ENCODE measurements at regions not wholly inside any gene's neighbourhood (a gene's known extent, or its start where the extent isn't known, plus 50 kb on each side); places are given as distances from the start of the nearest gene placed in this dataset.

DNA sequence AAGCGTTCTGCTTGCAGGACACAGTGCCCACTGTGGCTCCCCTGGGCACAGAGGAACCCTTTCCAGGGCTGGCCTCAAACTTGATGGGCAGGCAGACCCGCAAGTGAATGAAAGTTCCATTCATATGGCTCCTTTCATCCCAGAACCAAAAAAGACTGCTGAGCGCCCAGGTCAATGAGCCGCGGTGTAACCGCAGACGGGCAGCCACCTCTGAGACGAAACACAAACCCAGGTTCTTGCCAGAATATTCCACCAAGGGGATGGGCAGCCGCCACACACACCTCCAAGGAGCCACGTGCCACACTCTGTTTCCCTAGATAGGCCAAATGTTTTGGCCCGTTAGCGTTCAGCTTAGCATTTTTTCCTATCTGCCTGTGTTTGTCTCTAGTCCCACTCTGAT, 82.8 kb upstream of the IGF1R start:
- no peak for DNase-seq

GRCh38 chr15:98567951-98568350, 80.4 kb upstream of the IGF1R start:
- DNase-seq = no peak

- DNase-seq = no peak
Measured at GRCh38 chr15:98568382-98569017, 79.8 kb upstream of the IGF1R start.

DNA sequence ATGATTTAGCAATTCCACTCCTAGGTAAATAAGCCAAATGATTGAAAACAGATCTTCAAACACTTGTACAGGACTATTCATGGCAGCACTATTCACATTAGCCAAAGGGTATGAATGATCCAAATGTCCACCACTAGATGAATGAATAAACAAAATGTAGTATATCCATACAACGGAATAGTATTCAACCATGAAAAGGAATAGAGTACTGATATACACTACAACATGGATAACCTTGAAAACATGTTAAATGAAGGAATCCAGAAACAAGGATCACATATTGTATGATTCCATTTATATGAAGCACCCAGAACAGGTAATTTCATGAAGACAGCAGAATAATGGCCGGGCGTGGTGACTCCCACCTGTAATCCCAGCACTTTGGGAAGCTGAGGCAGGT, 78.2 kb upstream of the IGF1R start:
- DNase-seq = no peak

- no peak for DNase-seq
Measured at GRCh38 chr15:98580572-98580971, 67.8 kb upstream of the IGF1R start.

GRCh38 chr15:98581715-98582114, 66.6 kb upstream of the IGF1R start:
- no peak for DNase-seq

- DNase-seq = no peak
Measured at GRCh38 chr15:98582900-98583554, 65.3 kb upstream of the IGF1R start.

DNA sequence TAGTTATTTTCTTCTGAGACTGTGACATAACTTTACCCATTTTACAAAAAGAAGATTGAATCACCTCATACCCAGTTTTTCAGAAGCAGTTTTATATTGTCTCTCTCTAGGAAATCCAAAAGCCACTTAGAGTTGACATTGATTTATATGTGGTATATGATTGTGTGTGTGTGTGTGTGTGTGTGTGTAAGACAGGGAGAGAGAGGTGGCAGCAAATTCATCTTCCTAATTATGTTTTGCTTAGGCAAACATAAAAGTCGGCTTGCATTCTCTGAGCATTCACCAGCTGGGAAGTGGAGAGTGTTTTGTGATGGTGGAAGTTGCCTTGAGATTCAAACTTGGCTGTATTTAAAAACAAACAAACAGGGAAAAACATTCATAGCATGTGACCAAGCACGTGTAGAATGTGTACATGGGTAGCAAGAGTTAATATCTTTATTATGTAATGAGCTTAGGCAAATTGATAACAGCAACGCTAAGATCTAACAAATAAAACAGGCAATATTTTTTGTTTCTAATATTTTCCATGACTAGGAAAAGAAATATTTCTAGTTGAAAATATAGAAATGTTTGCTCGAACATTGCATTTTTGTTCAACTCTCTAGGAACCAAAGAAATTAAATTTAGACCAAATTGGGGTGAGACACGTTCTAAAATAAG, 64.4 kb upstream of the IGF1R start:
- no peak for DNase-seq

DNA sequence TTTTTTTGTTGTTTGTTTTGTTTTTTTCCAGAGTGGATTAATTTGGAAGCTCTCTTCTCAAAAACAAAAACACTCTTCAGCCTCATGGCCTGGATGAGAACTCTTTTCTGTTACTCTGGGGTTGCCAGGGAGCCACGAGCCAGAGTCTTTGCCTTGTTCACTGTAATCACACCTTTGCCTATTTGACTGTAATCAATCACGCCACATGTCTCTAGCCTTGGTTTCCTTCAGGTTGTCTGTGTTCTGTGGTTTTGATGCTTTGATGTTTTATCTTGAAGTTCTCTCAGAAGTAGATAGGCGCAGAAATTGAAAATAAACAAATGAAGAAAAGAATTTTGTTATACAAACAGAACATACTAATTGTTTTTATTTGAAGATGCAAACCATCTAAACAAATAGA, 62.3 kb upstream of the IGF1R start:
- no peak for DNase-seq

DNA sequence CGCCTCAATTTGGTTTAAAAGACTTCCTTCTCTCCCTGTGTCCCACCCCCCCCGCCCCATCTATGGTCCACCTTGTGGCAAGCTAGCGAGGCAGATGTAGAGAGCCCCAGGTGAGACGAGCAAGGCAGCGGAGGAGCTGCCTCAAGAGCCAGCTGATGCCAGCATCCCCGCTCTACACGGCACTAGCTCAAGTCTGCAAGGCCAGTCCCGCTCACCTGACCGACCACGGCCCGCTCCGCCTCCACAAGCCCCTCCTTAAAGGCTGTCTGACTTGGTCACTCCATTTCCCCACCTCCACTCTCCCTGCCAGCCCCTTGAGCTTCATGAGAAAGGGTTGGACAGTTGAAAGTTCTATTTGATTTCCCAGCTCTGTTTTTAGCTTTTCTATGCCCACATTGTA, 56.2 kb upstream of the IGF1R start:
- DNase-seq = no peak

DNA sequence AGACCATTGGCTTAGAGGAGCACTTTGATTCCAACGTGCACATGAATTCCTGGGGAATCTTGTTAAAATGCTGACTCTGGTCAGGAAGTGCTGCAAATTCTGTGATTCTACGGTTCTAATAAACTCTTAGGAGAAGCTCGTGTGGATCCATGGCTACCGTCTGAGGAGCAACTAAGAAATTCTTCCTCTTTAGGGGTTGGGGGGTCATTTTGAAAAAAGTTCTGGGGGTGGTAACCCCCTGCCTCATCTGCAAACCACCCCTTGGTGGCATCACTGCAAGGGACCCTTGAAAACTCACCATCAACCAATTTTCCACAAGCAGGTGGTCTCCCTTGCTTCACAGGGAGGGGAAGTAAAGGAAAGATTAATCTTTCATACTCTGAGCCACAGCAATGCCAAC, 52.2 kb upstream of the IGF1R start:
- no peak for DNase-seq

DNA sequence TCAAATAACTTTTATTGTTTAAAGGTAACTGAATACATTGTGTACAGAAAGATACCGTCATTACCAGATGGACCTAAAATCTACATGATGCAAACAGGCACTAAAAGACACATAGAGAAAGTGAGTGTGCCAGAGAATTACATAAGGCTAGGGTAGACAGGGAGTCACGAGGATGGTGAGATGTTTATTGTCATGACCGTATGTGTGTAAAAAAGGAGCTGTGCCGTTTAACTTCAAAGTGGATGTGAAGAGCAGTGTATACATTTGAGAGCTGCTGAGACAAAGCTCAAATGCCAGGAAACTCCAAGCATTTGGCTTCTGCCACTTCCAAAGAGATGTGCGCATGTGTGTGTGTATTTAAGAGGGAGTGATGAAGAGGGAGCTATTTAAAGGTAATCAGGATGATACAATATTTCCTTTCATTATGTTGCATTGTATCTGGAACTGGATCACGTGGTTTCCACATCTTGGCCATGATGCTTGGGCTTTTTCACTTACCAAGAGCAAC, 51.4 kb upstream of the IGF1R start:
- DNase-seq = no peak

DNA sequence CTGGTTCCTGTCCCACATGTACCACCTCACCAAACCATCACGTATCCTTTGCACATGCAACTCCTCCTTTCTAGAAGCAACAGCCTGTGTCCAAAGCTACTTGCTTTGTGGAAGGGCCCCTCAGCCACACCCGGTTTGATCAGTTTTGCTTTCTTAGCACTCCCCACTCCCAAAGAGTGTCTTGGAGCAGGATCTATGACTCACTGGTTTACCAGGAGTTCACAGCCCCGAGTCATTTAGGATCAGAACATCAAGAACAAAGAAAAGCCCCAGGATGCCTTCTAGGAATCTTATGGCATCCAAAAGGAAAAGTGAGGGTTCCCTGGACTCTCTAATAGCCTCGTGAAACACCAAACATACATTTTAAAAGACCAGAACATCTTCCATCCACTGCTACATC, 50.7 kb upstream of the IGF1R start:
- no peak for DNase-seq

Measured in activated naive CD4-positive, alpha-beta T cell treated with Interleukin-2 at 50 U/mL for 16 hours (primary cell).